ENCODE measurements at regions not wholly inside any gene's neighbourhood (a gene's known extent, or its start where the extent isn't known, plus 50 kb on each side); places are given as distances from the start of the nearest gene placed in this dataset.

- TF ChIP-seq CTCF (IDR thresholded peaks at IDR 0.05; ENCODE audit: control extremely low read depth in 1 of 3, insufficient read depth in 1 of 3, low read depth in 1 of 3, low read length in 3 of 3) = no peak
- TF ChIP-seq RNF2 (IDR thresholded peaks at IDR 0.05; ENCODE audit: borderline replicate concordance, low read depth, low read length, missing control alignments, poor library complexity, severe bottlenecking) = no peak
- TF ChIP-seq POLR2AphosphoS5 (IDR thresholded peaks at IDR 0.05; ENCODE audit: low read depth, low read length) = no peak
- no peak for TF ChIP-seq RFX5 (IDR thresholded peaks at IDR 0.05; ENCODE audit: borderline replicate concordance, low read depth, low read length)
- TF ChIP-seq POLR2A (IDR thresholded peaks at IDR 0.05; ENCODE audit: control extremely low read depth in 1 of 2, low read depth in 2 of 2, low read length in 2 of 2) = no peak
- TF ChIP-seq EP300 (IDR thresholded peaks at IDR 0.05; ENCODE audit: borderline replicate concordance in 1 of 2, low read depth in 2 of 2, low read length in 2 of 2) = no peak
- no peak for TF ChIP-seq JUND (IDR thresholded peaks at IDR 0.05; ENCODE audit: low read length)
- TF ChIP-seq SUZ12 (IDR thresholded peaks at IDR 0.05; ENCODE audit: low read length) = no peak
Measured at GRCh38 chr6:92564376-92564775, 855.0 kb downstream of the EPHA7 start.

Data from H1 (cell line).